ENCODE measurements at regions not wholly inside any gene's neighbourhood (a gene's known extent, or its start where the extent isn't known, plus 50 kb on each side); places are given as distances from the start of the nearest gene placed in this dataset.

DNA sequence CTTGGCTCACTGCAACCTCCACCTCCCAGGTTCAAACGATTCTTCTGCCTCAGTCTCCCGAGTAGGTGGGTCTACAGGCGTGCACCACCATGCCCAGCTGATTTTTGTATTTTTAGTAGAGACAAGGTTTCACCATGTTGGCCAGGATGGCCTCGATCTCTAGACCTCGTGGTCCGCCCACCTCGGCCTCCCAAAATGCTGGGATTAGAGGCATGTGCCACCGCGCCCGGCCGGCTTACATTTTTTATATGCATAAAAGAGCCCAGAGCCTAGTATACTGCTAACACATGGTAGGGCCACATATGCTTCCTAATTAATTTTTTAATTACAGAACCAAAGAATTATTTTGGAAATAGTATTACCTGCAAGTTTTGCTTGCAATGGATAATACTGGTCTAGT lies 1325.4 kb downstream of the PLA2G4A start:
- TF ChIP-seq EZH2phosphoT487 (IDR thresholded peaks at IDR 0.05; ENCODE audit: insufficient read depth, low read depth): no peak
- TF ChIP-seq EZH2 (IDR thresholded peaks at IDR 0.05; ENCODE audit: insufficient read depth, poor library complexity, severe bottlenecking): no peak
